ENCODE measurements at regions not wholly inside any gene's neighbourhood (a gene's known extent, or its start where the extent isn't known, plus 50 kb on each side); places are given as distances from the start of the nearest gene placed in this dataset.

GRCh38 chr16:55041540-55042234, 111.0 kb downstream of the IRX5 start:
- DNase-seq (ENCODE audit: low read depth in 2 of 2), result no peak

GRCh38 chr16:55042556-55043432, 112.1 kb downstream of the IRX5 start:
- DNase-seq (ENCODE audit: low read depth in 2 of 2), result no peak

GRCh38 chr16:55043499-55043898, 112.8 kb downstream of the IRX5 start:
- no peak for DNase-seq (ENCODE audit: low read depth in 2 of 2)

GRCh38 chr16:55044201-55044975, 113.7 kb downstream of the IRX5 start:
- DNase-seq (ENCODE audit: low read depth in 2 of 2), result no peak

- DNase-seq (ENCODE audit: low read depth in 2 of 2), result no peak
Observed at GRCh38 chr16:55045329-55045728, 114.7 kb downstream of the IRX5 start.

GRCh38 chr16:55045756-55046460, 115.2 kb downstream of the IRX5 start:
- no peak for DNase-seq (ENCODE audit: low read depth in 2 of 2)

GRCh38 chr16:55046513-55046912, 115.8 kb downstream of the IRX5 start:
- no peak for DNase-seq (ENCODE audit: low read depth in 2 of 2)

GRCh38 chr16:55046916-55047315, 116.3 kb downstream of the IRX5 start:
- no peak for DNase-seq (ENCODE audit: low read depth in 2 of 2)

- DNase-seq (ENCODE audit: low read depth in 2 of 2), result no peak
Observed at GRCh38 chr16:55047331-55047730, 116.7 kb downstream of the IRX5 start.

- no peak for DNase-seq (ENCODE audit: low read depth in 2 of 2)
Observed at GRCh38 chr16:55047903-55048497, 117.3 kb downstream of the IRX5 start.

GRCh38 chr16:55048745-55049144, 118.1 kb downstream of the IRX5 start:
- no peak for DNase-seq (ENCODE audit: low read depth in 2 of 2)

GRCh38 chr16:55051571-55052347, 121.1 kb downstream of the IRX5 start:
- no peak for DNase-seq (ENCODE audit: low read depth in 2 of 2)

GRCh38 chr16:55052348-55052734, 121.7 kb downstream of the IRX5 start:
- DNase-seq (ENCODE audit: low read depth in 2 of 2), result no peak

GRCh38 chr16:55052741-55053415, 122.2 kb downstream of the IRX5 start:
- no peak for DNase-seq (ENCODE audit: low read depth in 2 of 2)

- no peak for DNase-seq (ENCODE audit: low read depth in 2 of 2)
Observed at GRCh38 chr16:55055262-55055661, 124.6 kb downstream of the IRX5 start.

- DNase-seq (ENCODE audit: low read depth in 2 of 2), result no peak
Observed at GRCh38 chr16:55056585-55057401, 126.1 kb downstream of the IRX5 start.

- DNase-seq (ENCODE audit: low read depth in 2 of 2), result no peak
Observed at GRCh38 chr16:55057866-55058265, 127.2 kb downstream of the IRX5 start.

GRCh38 chr16:55058576-55058975, 127.9 kb downstream of the IRX5 start:
- no peak for DNase-seq (ENCODE audit: low read depth in 2 of 2)

GRCh38 chr16:55059146-55059545, 128.5 kb downstream of the IRX5 start:
- DNase-seq (ENCODE audit: low read depth in 2 of 2), result no peak

All from stimulated activated CD4-positive, alpha-beta T cell treated with anti-CD3 and anti-CD28 coated beads, Interleukin-1b, Interleukin-23, amount 100 ng/mL, for 4 hours (primary cell).